SK-N-SH (cell line): ENCODE measurements at regions not wholly inside any gene's neighbourhood (a gene's known extent, or its start where the extent isn't known, plus 50 kb on each side); places are given as distances from the start of the nearest gene placed in this dataset.

Source experiments
- CTCF ChIA-PET: fragments of 300-600, 350-600 bp; formaldehyde crosslinking; extraction: SDS; loops from one replicate; lab custom pipeline; 2021; lab: Yijun Ruan, JAX
- POLR2A ChIA-PET: fragments of 350-600 bp; sonication (Branson Sonifier 250); formaldehyde crosslinking; extraction: SDS; loops from one replicate; lab custom pipeline; 2020; ENCODE audit warnings: antibody characterized with exemption, inconsistent platforms; lab: Yijun Ruan, JAX
- DNase-seq: peaks from one replicate; pipeline ENCODE4 v3.0.0; 2012
- H2AFZ ChIP-seq: fragments of 200-600 bp; sonication (generic); 2 replicates; pipeline ENCODE4 v1.8.1; 2016; ENCODE audit warnings: antibody characterized with exemption, mild to moderate bottlenecking, low read depth
- H3F3A ChIP-seq: fragments of 200-600 bp; sonication (generic); replicated peaks from 2 replicates; pipeline ENCODE3; 2016; ENCODE audit warnings: antibody characterized with exemption, mild to moderate bottlenecking; ENCODE audit not compliant: insufficient read depth
- H3K27ac ChIP-seq, 2 experiments: fragments of 200-500 bp in 1 of 2; fragments of 200-600 bp in 1 of 2; sonication (Bioruptor generic) in 1 of 2; sonication (generic), shearing (Covaris generic) in 1 of 2; 2 replicates each; pipeline versions ENCODE4 v1.5.1 to v1.6.1; 2014 to 2016; ENCODE audit warnings: low read depth in 2 of 2, inconsistent platforms in 1 of 2, low read length in 1 of 2, mild to moderate bottlenecking in 1 of 2, mixed read lengths in 1 of 2
- H3K27me3 ChIP-seq: fragments of 200-600 bp; sonication (generic), shearing (Covaris generic); 2 replicates; pipeline ENCODE4 v1.6.1; 2016; ENCODE audit warnings: mixed run types; ENCODE audit not compliant: insufficient read depth
- H3K36me3 ChIP-seq, 2 experiments: fragments of 200-500 bp in 1 of 2; fragments of 200-600 bp in 1 of 2; sonication (Bioruptor generic) in 1 of 2; sonication (generic) in 1 of 2; replicated peaks in 1 of 2; 2 replicates each; pipeline versions ENCODE3 to v1.5.1; 2014 to 2016; ENCODE audit warnings: low read length in 1 of 2, mild to moderate bottlenecking in 1 of 2; ENCODE audit not compliant: insufficient read depth in 2 of 2, control insufficient read depth in 1 of 2
- H3K4me1 ChIP-seq, 2 experiments: fragments of 200-500 bp in 1 of 2; fragments of 200-600 bp in 1 of 2; sonication (Bioruptor generic) in 1 of 2; sonication (generic), shearing (Covaris generic) in 1 of 2; 2 replicates each; pipeline versions ENCODE4 v1.5.1 to v1.6.1; 2014 to 2016; ENCODE audit warnings: low read depth in 1 of 2, low read length in 1 of 2, mixed run types in 1 of 2; ENCODE audit not compliant: insufficient read depth in 2 of 2, control insufficient read depth in 1 of 2
- H3K4me2 ChIP-seq: fragments of 200-600 bp; sonication (generic), shearing (Covaris generic); 2 replicates; pipeline ENCODE4 v1.6.1; 2017; ENCODE audit warnings: mixed run types
- H3K4me3 ChIP-seq, 2 experiments: fragments of 200-500 bp in 1 of 2; fragments of 200-600 bp in 1 of 2; sonication (Bioruptor generic) in 1 of 2; sonication (generic), shearing (Covaris generic) in 1 of 2; 2 replicates each; pipeline versions ENCODE4 v1.5.1 to v1.8.1; 2014 to 2016; ENCODE audit warnings: low read depth in 2 of 2, inconsistent platforms in 1 of 2, low read length in 1 of 2, mild to moderate bottlenecking in 1 of 2, mixed read lengths in 1 of 2, moderate library complexity in 1 of 2
- H3K79me2 ChIP-seq: fragments of 200-600 bp; sonication (generic); 2 replicates; pipeline ENCODE4 v1.8.1; 2017; ENCODE audit warnings: mild to moderate bottlenecking; ENCODE audit not compliant: insufficient read depth
- H3K9ac ChIP-seq: fragments of 200-600 bp; sonication (generic); 2 replicates; pipeline ENCODE4 v1.6.1; 2017; ENCODE audit warnings: mixed run types
- H3K9me2 ChIP-seq: fragments of 200-600 bp; sonication (generic); 2 replicates; pipeline ENCODE4 v1.6.1; 2017; ENCODE audit warnings: mixed run types
- H3K9me3 ChIP-seq: fragments of 200-600 bp; sonication (generic); 2 replicates; pipeline ENCODE4 v1.6.1; 2017; ENCODE audit warnings: mixed run types, mild to moderate bottlenecking, moderate library complexity
- H4K20me1 ChIP-seq: fragments of 200-600 bp; sonication (generic); 2 replicates; pipeline ENCODE4 v1.6.1; 2017; ENCODE audit warnings: mild to moderate bottlenecking, mixed run types; ENCODE audit not compliant: insufficient read depth
- FOSL2 ChIP-seq: IDR thresholded peaks from 2 replicates; pipeline ENCODE4 v1.4.0; 2012; ENCODE audit warnings: low read depth, mild to moderate bottlenecking, moderate library complexity, borderline replicate concordance
- JUND ChIP-seq: IDR thresholded peaks from 2 replicates; pipeline ENCODE4 v1.4.0; 2012
- MXI1 ChIP-seq: IDR thresholded peaks from 2 replicates; pipeline ENCODE4 v1.6.1; 2012; ENCODE audit warnings: mild to moderate bottlenecking, low read depth, low read length, improper control_type of control experiment
- NFIC ChIP-seq: IDR thresholded peaks from 2 replicates; pipeline ENCODE4 v1.4.0; 2012; ENCODE audit warnings: borderline replicate concordance
- RXRA ChIP-seq: IDR thresholded peaks from 2 replicates; pipeline ENCODE4 v1.4.0; 2012; ENCODE audit warnings: low read depth, mild to moderate bottlenecking, borderline replicate concordance
- SMC3 ChIP-seq: IDR thresholded peaks from 2 replicates; pipeline ENCODE4 v1.6.1; 2012; ENCODE audit warnings: low read depth, low read length, improper control_type of control experiment
- TEAD4 ChIP-seq: IDR thresholded peaks from 2 replicates; pipeline ENCODE4 v1.4.0; 2012; ENCODE audit warnings: mild to moderate bottlenecking, borderline replicate concordance; ENCODE audit not compliant: insufficient read depth
- WGBS: methylation state at CpG from one replicate; pipeline ENCODE4 v1.1.6; 2017; ENCODE audit warnings: low lambda C conversion rate; 5-methylcytosine and 5-hydroxymethylcytosine counted together
- TF ChIP-seq, protein P1 (sequence below): IDR thresholded peaks from 2 replicates; pipeline ENCODE4 v1.4.0; 2012; ENCODE audit warnings: low read depth, borderline replicate concordance
- TF ChIP-seq, protein P2 (sequence below): IDR thresholded peaks from 2 replicates; pipeline ENCODE4 v1.6.1; 2012; ENCODE audit warnings: mild to moderate bottlenecking, low read depth, low read length, moderate library complexity
- TF ChIP-seq, protein P3 (sequence below): fragments of 150-350 bp; IDR thresholded peaks from 2 replicates; pipeline ENCODE4 v1.6.1; 2016; ENCODE audit warnings: mild to moderate bottlenecking, low read depth, low read length

DNA sequence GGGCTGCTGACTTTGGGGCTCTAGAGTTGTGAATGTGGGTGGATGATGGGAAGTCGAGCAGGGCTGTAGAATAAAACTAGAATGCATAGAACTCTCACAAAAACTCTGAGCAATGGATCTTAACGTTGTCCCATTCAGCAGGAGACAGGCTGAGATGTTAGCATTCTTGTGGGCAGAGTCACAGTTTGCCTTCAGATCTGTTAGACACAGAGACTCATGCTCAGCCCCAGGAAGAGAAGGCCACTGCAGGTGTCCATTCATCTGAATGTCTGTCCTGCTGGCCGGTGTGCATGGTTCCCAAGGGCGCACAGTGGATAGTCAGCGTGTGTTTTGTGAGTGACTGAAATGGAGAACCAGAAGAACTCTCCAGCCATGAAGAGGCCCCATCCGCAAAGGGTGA lies 111.3 kb downstream of the TSN start:
- H3K4me3 ChIP-seq, result no peak overlapping the region
- H3K27ac ChIP-seq, result no peak overlapping the region
- TF ChIP-seq SMC3, result no peak
- TF ChIP-seq TEAD4, result no peak
- no peak for TF ChIP-seq JUND
- no peak for TF ChIP-seq MXI1
- TF ChIP-seq RXRA, result no peak
- TF ChIP-seq NFIC, result no peak
- TF ChIP-seq, protein P1, sequence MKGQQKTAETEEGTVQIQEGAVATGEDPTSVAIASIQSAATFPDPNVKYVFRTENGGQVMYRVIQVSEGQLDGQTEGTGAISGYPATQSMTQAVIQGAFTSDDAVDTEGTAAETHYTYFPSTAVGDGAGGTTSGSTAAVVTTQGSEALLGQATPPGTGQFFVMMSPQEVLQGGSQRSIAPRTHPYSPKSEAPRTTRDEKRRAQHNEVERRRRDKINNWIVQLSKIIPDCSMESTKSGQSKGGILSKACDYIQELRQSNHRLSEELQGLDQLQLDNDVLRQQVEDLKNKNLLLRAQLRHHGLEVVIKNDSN, result no peak
- TF ChIP-seq, protein P2, sequence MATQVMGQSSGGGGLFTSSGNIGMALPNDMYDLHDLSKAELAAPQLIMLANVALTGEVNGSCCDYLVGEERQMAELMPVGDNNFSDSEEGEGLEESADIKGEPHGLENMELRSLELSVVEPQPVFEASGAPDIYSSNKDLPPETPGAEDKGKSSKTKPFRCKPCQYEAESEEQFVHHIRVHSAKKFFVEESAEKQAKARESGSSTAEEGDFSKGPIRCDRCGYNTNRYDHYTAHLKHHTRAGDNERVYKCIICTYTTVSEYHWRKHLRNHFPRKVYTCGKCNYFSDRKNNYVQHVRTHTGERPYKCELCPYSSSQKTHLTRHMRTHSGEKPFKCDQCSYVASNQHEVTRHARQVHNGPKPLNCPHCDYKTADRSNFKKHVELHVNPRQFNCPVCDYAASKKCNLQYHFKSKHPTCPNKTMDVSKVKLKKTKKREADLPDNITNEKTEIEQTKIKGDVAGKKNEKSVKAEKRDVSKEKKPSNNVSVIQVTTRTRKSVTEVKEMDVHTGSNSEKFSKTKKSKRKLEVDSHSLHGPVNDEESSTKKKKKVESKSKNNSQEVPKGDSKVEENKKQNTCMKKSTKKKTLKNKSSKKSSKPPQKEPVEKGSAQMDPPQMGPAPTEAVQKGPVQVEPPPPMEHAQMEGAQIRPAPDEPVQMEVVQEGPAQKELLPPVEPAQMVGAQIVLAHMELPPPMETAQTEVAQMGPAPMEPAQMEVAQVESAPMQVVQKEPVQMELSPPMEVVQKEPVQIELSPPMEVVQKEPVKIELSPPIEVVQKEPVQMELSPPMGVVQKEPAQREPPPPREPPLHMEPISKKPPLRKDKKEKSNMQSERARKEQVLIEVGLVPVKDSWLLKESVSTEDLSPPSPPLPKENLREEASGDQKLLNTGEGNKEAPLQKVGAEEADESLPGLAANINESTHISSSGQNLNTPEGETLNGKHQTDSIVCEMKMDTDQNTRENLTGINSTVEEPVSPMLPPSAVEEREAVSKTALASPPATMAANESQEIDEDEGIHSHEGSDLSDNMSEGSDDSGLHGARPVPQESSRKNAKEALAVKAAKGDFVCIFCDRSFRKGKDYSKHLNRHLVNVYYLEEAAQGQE, result no peak
- no peaks in the 10 kb centered on the region for H4K20me1 ChIP-seq
- ChIA-PET CTCF (interaction anchor here (0.6 kb wide), 1 partner anchor 12 kb away, joined by 3 read pairs; no protein-coding TSS in a partner anchor), POLR2A (no interaction called here)
- H2AFZ ChIP-seq, result no peak overlapping the region
- no peaks in the 10 kb centered on the region for H3K27me3 ChIP-seq
- no peak for DNase-seq
- 38% methylated on average over 6 of the region's 6 CpGs for WGBS
- H3F3A ChIP-seq, result no peaks in the 10 kb centered on the region
- peaks cover 0 to 2% of the 10 kb centered on the region in 2 experiments; a peak in 1 of 4 replicates for H3K4me1 ChIP-seq
- H3K9me3 ChIP-seq, result no peaks in the 10 kb centered on the region
- no peak overlapping the region for H3K9ac ChIP-seq
- no peaks in the 10 kb centered on the region for H3K9me2 ChIP-seq
- H3K4me2 ChIP-seq, result no peak overlapping the region
- H3K36me3 ChIP-seq, result no peaks in the 10 kb centered on the region
- no peaks in the 10 kb centered on the region for H3K79me2 ChIP-seq

DNA sequence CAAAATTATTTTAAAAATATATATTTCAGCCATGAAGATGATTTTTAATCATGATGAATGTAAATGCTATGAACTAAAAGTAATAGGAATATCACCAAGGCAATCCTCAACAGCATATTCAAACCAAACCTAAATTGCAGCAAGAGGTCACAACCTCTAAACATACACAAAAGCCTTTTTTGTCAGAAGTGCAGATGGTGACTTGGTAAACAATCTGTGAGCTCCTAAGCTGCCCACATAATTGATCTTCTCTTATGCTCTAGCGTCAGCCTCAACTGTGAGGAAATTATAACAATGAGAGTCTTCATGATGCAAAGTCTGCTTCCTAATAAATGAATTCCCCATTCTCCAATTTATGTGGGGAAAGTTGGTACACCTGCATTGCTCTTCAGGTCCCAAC lies 113.2 kb downstream of the TSN start:
- no peak for TF ChIP-seq FOSL2
- TF ChIP-seq MXI1, result no peak
- TF ChIP-seq, protein P2, result no peak
- TF ChIP-seq, protein P3, sequence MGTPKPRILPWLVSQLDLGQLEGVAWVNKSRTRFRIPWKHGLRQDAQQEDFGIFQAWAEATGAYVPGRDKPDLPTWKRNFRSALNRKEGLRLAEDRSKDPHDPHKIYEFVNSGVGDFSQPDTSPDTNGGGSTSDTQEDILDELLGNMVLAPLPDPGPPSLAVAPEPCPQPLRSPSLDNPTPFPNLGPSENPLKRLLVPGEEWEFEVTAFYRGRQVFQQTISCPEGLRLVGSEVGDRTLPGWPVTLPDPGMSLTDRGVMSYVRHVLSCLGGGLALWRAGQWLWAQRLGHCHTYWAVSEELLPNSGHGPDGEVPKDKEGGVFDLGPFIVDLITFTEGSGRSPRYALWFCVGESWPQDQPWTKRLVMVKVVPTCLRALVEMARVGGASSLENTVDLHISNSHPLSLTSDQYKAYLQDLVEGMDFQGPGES, result no peak
- TF ChIP-seq SMC3, result no peak
- H3K4me3 ChIP-seq, result no peak overlapping the region
- ChIA-PET CTCF (interaction anchor here (1.0 to 1.9 kb wide), 3 partner anchors 11 to 21 kb away, joined by 3 to 4 read pairs (median 3); no protein-coding TSS in a partner anchor), POLR2A (no interaction called here)
- H3K4me2 ChIP-seq, result no peak overlapping the region
- no peaks in the 10 kb centered on the region for H3F3A ChIP-seq
- WGBS, result 26% methylated on average over 1 of the region's 1 CpG
- peaks cover 0 to 2% of the 10 kb centered on the region in 2 experiments; a peak in 1 of 4 replicates for H3K4me1 ChIP-seq
- H3K9ac ChIP-seq, result no peak overlapping the region
- H4K20me1 ChIP-seq, result no peaks in the 10 kb centered on the region
- H3K27ac ChIP-seq, result no peak overlapping the region
- no peaks in the 10 kb centered on the region for H3K27me3 ChIP-seq
- H3K9me3 ChIP-seq, result no peaks in the 10 kb centered on the region
- H3K36me3 ChIP-seq, result no peaks in the 10 kb centered on the region
- H3K9me2 ChIP-seq, result no peaks in the 10 kb centered on the region
- no peaks in the 10 kb centered on the region for H3K79me2 ChIP-seq
- no peak for DNase-seq
- no peak overlapping the region for H2AFZ ChIP-seq
